ENCODE measurements at regions not wholly inside any gene's neighbourhood (a gene's known extent, or its start where the extent isn't known, plus 50 kb on each side); places are given as distances from the start of the nearest gene placed in this dataset.

GRCh38 chr5:172565455-172565854 lies 75.6 kb upstream of the NEURL1B start:
- TF ChIP-seq POLR2A (IDR thresholded peaks at IDR 0.05) (no peak), CTCF (IDR thresholded peaks at IDR 0.05) (no peak)

Data from lower leg skin (tissue), 3 donors.